ENCODE measurements at regions not wholly inside any gene's neighbourhood (a gene's known extent, or its start where the extent isn't known, plus 50 kb on each side); places are given as distances from the start of the nearest gene placed in this dataset.
"Not testable (repeated sequence)": the region's sequence is repeated elsewhere in the genome, so short reads cannot be mapped to it uniquely, and the experiment has no call there.

- DNase-seq = no peak
These were observed 177.0 kb upstream of the KAZN start for GRCh38 chr1:14421295-14421976.

- no peak for DNase-seq
These were observed 176.4 kb upstream of the KAZN start for GRCh38 chr1:14421977-14422609.

- DNase-seq = no peak
These were observed 174.0 kb upstream of the KAZN start for GRCh38 chr1:14424325-14425002.

- no peak for DNase-seq
These were observed 171.6 kb upstream of the KAZN start for GRCh38 chr1:14426854-14427253.

GRCh38 chr1:14429577-14429976 is 168.9 kb upstream of the KAZN start:
- DNase-seq = no peak

- not testable (repeated sequence) for DNase-seq
These were observed 165.8 kb upstream of the KAZN start for GRCh38 chr1:14432728-14433127.

- no peak for DNase-seq
These were observed 163.0 kb upstream of the KAZN start for GRCh38 chr1:14435368-14436023.

- DNase-seq = no peak
These were observed 161.0 kb upstream of the KAZN start for GRCh38 chr1:14437417-14437918.

- no peak for DNase-seq
These were observed 160.2 kb upstream of the KAZN start for GRCh38 chr1:14438127-14438769.

GRCh38 chr1:14439015-14439414 is 159.5 kb upstream of the KAZN start:
- DNase-seq = no peak

- DNase-seq = no peak
These were observed 158.3 kb upstream of the KAZN start for GRCh38 chr1:14440166-14440565.

- no peak for DNase-seq
These were observed 157.8 kb upstream of the KAZN start for GRCh38 chr1:14440731-14441130.

GRCh38 chr1:14441302-14441741 is 157.2 kb upstream of the KAZN start:
- no peak for DNase-seq

- no peak for DNase-seq
These were observed 155.8 kb upstream of the KAZN start for GRCh38 chr1:14442669-14443068.

- DNase-seq = no peak
These were observed 155.2 kb upstream of the KAZN start for GRCh38 chr1:14443164-14443787.

GRCh38 chr1:14451217-14451616 is 147.3 kb upstream of the KAZN start:
- no peak for DNase-seq

- DNase-seq = no peak
These were observed 145.9 kb upstream of the KAZN start for GRCh38 chr1:14452551-14452950.

- DNase-seq = no peak
These were observed 138.3 kb upstream of the KAZN start for GRCh38 chr1:14460173-14460572.

GRCh38 chr1:14462851-14463250 is 135.6 kb upstream of the KAZN start:
- DNase-seq = no peak

GRCh38 chr1:14466006-14466405 is 132.5 kb upstream of the KAZN start:
- DNase-seq = no peak

GRCh38 chr1:14467112-14467511 is 131.4 kb upstream of the KAZN start:
- DNase-seq = no peak

- no peak for DNase-seq
These were observed 129.7 kb upstream of the KAZN start for GRCh38 chr1:14468751-14469150.
